Panc1 (cell line): ENCODE measurements at regions not wholly inside any gene's neighbourhood (a gene's known extent, or its start where the extent isn't known, plus 50 kb on each side); places are given as distances from the start of the nearest gene placed in this dataset.

Experiments used
- ATAC-seq: fragments of 200-7000 bp; cut with Tn5 transposase; 2 replicates; pipeline ENCODE4 v1.9.1; 2020; ENCODE audit warnings: mild to moderate bottlenecking, moderate library complexity
- BruUV-seq: library from RNA; stranded (reverse); fragments of 400-500 nt; replicated peaks from 2 replicates; lab custom pipeline; 2021; lab: Mats Ljungman, UMichigan
- CTCF ChIA-PET: fragments of 300-600 bp; sonication (Branson Sonifier 250); formaldehyde crosslinking; loops from one replicate; lab custom pipeline; 2022; ENCODE audit warnings: antibody characterized with exemption; lab: Charles Lee
- POLR2A ChIA-PET: fragments of 300-600 bp; sonication (Branson Sonifier 250); formaldehyde crosslinking; loops from one replicate; lab custom pipeline; 2022; ENCODE audit warnings: antibody characterized with exemption; lab: Charles Lee
- DNase-seq: peaks from one replicate; pipeline ENCODE4 v3.0.0-alpha.2; 2010; ENCODE audit warnings: low read depth, low spot score
- H3K27ac ChIP-seq: 2 replicates; pipeline ENCODE4 v1.5.1; 2011; ENCODE audit warnings: mild to moderate bottlenecking, low read length, inconsistent platforms
- H3K27me3 ChIP-seq: fragments of 200-500 bp; sonication (Bioruptor generic); 2 replicates; pipeline ENCODE4 v1.6.0; 2014; ENCODE audit warnings: low read length, inconsistent platforms; ENCODE audit not compliant: control insufficient read depth, insufficient read depth
- H3K36me3 ChIP-seq: fragments of 200-500 bp; sonication (Bioruptor generic); 2 replicates; pipeline ENCODE4 v1.5.1; 2014; ENCODE audit warnings: inconsistent platforms, mild to moderate bottlenecking, low read length, moderate library complexity; ENCODE audit not compliant: control insufficient read depth, insufficient read depth
- H3K4me1 ChIP-seq: 2 replicates; pipeline ENCODE4 v1.5.1; 2011; ENCODE audit warnings: inconsistent platforms, mild to moderate bottlenecking, low read length, moderate library complexity; ENCODE audit not compliant: control insufficient read depth, insufficient read depth
- H3K4me3 ChIP-seq, 2 experiments: 2 replicates each; pipeline ENCODE4 v1.5.1; 2011 to 2012; ENCODE audit warnings: low read depth in 2 of 2, low read length in 2 of 2, mild to moderate bottlenecking in 2 of 2, inconsistent platforms in 1 of 2, moderate library complexity in 1 of 2
- H3K9me3 ChIP-seq: fragments of 200-500 bp; sonication (Bioruptor generic); 2 replicates; pipeline ENCODE4 v1.5.1; 2014; ENCODE audit warnings: low read depth, mild to moderate bottlenecking, inconsistent platforms, low read length, moderate library complexity; ENCODE audit not compliant: control insufficient read depth, insufficient read depth
- POLR2AphosphoS5 ChIP-seq: IDR thresholded peaks from 2 replicates; pipeline ENCODE4 v1.6.1; 2012; ENCODE audit warnings: mild to moderate bottlenecking, low read depth, low read length, moderate library complexity
- SIN3A ChIP-seq: IDR thresholded peaks from 2 replicates; pipeline ENCODE4 v1.6.1; 2012; ENCODE audit warnings: low read depth, mild to moderate bottlenecking, low read length, moderate library complexity, borderline replicate concordance; ENCODE audit not compliant: insufficient read depth
- TCF7L2 ChIP-seq: IDR thresholded peaks from 2 replicates; pipeline ENCODE4 v1.6.1; 2011; ENCODE audit warnings: mild to moderate bottlenecking, low read depth, low read length, inconsistent platforms
- in situ Hi-C: cut with HindIII; loops from 2 replicates; pipeline ENCODE4 v1.10.0; 2016; ENCODE audit warnings: low sequenced_read_pairs, low pct_unique_long_range_greater_than_20kb
- intact Hi-C: fragments of 100-400 bp; cut with micrococcal nuclease; formaldehyde crosslinking; loops from one replicate; pipeline ENCODE4 v1.10.0; 2022; ENCODE audit not compliant: unreplicated experiment
- TF ChIP-seq, protein P1 (sequence below): fragments of 450-650 bp; IDR thresholded peaks from 2 replicates; pipeline ENCODE4 v1.5.1; 2017; ENCODE audit warnings: mild to moderate bottlenecking
- TF ChIP-seq, protein P2 (sequence below), 2 experiments: IDR thresholded peaks; 2 replicates each; pipeline ENCODE4 v1.6.1; 2011 to 2012; ENCODE audit warnings: low read depth in 2 of 2, control low read depth in 1 of 2, low read length in 1 of 2, mild to moderate bottlenecking in 1 of 2, moderate library complexity in 1 of 2; ENCODE audit not compliant: insufficient read depth in 1 of 2

DNA sequence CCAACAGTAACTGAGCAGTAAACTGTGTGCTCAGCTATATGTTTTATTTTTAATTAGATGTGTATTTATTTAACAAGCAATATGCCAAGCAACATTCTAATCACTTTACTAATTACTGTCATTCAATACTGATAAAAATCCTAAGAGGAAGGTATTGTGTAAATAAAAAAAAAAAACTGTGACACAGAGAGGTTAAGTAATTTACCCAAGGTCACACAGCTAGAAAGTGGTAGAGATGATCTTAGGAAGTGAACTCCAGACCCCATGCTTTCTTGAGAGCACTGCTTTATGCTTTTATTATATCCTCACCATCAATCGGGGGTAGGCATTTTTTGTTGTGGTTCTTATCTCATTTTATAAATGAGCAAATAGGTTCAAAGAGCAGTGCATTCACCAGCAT lies 417.1 kb downstream of the RAB28 start:
- Histone ChIP-seq H3K9me3 (no peaks in the 10 kb centered on the region), H3K4me1 (no peaks in the 10 kb centered on the region), H3K36me3 (no peaks in the 10 kb centered on the region), H3K4me3 (no peak overlapping the region), H3K27me3 (no peaks in the 10 kb centered on the region), H3K27ac (no peak overlapping the region)
- ChIA-PET CTCF (no interaction called here), POLR2A (no interaction called here)
- ATAC-seq, result no peak
- TF ChIP-seq, protein P1, sequence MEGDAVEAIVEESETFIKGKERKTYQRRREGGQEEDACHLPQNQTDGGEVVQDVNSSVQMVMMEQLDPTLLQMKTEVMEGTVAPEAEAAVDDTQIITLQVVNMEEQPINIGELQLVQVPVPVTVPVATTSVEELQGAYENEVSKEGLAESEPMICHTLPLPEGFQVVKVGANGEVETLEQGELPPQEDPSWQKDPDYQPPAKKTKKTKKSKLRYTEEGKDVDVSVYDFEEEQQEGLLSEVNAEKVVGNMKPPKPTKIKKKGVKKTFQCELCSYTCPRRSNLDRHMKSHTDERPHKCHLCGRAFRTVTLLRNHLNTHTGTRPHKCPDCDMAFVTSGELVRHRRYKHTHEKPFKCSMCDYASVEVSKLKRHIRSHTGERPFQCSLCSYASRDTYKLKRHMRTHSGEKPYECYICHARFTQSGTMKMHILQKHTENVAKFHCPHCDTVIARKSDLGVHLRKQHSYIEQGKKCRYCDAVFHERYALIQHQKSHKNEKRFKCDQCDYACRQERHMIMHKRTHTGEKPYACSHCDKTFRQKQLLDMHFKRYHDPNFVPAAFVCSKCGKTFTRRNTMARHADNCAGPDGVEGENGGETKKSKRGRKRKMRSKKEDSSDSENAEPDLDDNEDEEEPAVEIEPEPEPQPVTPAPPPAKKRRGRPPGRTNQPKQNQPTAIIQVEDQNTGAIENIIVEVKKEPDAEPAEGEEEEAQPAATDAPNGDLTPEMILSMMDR, result no peak
- no peak for TF ChIP-seq TCF7L2
- no peak for TF ChIP-seq POLR2AphosphoS5
- TF ChIP-seq SIN3A, result no peak
- TF ChIP-seq, protein P2, sequence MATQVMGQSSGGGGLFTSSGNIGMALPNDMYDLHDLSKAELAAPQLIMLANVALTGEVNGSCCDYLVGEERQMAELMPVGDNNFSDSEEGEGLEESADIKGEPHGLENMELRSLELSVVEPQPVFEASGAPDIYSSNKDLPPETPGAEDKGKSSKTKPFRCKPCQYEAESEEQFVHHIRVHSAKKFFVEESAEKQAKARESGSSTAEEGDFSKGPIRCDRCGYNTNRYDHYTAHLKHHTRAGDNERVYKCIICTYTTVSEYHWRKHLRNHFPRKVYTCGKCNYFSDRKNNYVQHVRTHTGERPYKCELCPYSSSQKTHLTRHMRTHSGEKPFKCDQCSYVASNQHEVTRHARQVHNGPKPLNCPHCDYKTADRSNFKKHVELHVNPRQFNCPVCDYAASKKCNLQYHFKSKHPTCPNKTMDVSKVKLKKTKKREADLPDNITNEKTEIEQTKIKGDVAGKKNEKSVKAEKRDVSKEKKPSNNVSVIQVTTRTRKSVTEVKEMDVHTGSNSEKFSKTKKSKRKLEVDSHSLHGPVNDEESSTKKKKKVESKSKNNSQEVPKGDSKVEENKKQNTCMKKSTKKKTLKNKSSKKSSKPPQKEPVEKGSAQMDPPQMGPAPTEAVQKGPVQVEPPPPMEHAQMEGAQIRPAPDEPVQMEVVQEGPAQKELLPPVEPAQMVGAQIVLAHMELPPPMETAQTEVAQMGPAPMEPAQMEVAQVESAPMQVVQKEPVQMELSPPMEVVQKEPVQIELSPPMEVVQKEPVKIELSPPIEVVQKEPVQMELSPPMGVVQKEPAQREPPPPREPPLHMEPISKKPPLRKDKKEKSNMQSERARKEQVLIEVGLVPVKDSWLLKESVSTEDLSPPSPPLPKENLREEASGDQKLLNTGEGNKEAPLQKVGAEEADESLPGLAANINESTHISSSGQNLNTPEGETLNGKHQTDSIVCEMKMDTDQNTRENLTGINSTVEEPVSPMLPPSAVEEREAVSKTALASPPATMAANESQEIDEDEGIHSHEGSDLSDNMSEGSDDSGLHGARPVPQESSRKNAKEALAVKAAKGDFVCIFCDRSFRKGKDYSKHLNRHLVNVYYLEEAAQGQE (IDR thresholded peaks at IDR 0.05; ENCODE audit: insufficient read depth in 1 of 2, low read depth in 2 of 2, low read length in 1 of 2), result no peak
- intact Hi-C loops (no loop called here), in situ Hi-C loops (no loop called here)
- DNase-seq, result no peak
- no TSS peak for BruUV-seq

DNA sequence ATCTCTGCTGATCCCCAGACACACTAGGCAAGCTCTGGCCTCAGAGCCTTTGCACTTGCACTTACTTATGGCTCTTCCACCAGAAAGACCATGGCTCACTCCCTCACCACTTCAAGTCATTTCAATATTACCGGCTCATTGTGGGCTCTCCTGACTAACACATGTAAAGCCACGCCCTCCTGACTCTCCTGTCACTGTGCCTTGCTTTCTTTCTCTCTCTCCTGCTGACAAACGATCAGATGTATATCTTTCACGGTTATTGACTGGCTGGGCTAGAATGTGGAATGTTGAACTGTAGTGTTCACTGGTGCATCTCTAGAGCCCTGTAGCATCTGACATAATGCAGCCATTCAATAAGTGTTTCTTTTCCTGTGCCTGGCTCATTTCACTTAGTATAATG lies 425.1 kb downstream of the RAB28 start:
- no peak for DNase-seq
- TF ChIP-seq TCF7L2, result no peak
- TF ChIP-seq, protein P2 (IDR thresholded peaks at IDR 0.05; ENCODE audit: insufficient read depth in 1 of 2, low read depth in 2 of 2, low read length in 1 of 2), result no peak
- no peak for TF ChIP-seq POLR2AphosphoS5
- TF ChIP-seq, protein P1, result no peak
- Histone ChIP-seq H3K4me1 (no peaks in the 10 kb centered on the region), H3K27me3 (no peaks in the 10 kb centered on the region), H3K36me3 (no peaks in the 10 kb centered on the region), H3K4me3 (no peak overlapping the region), H3K27ac (no peak overlapping the region), H3K9me3 (no peaks in the 10 kb centered on the region)
- no peak for ATAC-seq
- POLR2A ChIA-PET, result no interaction called here
- intact Hi-C loops (no loop called here), in situ Hi-C loops (no loop called here)
- BruUV-seq, result no TSS peak
- CTCF ChIA-PET, result no interaction called here
